ENCODE measurements at regions not wholly inside any gene's neighbourhood (a gene's known extent, or its start where the extent isn't known, plus 50 kb on each side); places are given as distances from the start of the nearest gene placed in this dataset.

DNA sequence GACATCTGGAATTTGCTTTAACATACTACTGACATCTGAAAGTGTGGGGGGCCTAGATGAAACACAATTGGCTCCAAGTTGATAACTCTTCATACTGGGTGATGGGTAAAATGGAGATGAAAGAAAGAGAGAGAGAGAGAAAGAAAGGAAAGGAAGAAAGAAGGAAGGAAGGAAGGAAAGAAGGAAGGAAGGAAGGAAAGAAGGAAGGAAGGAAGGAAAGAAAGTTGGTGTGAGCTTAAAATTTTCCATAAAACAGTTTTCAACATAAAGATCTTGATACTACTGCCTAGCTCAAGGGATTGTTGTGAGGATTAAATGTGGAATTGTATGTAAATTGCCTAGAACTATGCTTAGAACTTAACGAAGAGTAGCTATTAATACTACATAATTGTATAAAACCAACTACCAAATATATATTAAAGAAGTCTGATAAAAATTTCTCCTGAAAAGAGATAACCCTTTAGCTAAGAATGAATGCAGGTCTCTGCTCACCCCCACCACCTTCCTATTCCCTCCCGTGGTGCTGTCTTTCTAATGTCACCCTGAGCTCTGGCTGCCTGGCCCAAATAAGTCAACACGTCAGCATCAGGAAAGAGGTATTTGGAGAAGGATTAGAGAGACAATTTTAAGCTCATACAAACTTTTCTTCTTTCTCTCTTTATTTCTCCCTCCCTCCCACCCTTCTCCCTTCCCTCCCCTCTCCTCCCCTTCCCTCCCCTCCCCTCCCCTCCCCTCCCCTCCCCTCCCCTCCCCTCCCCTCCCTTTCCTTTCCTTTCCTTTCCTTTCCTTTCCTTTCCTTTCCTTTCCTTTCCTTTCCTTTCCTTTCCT is 89.3 kb upstream of the SGIP1 start:
- Histone ChIP-seq H3K27me3 (ENCODE audit: insufficient read depth, low read length) (no peaks in the 10 kb centered on the region), H4K20me1 (ENCODE audit: insufficient read depth, low read length) (no peaks in the 10 kb centered on the region), H3K4me2 (ENCODE audit: low read length) (no peak overlapping the region; the same call in 1 of the 2 replicates), H3K4me3 (ENCODE audit: low read depth, low read length, poor library complexity, severe bottlenecking) (no peak overlapping the region), H3K4me1 (ENCODE audit: insufficient read depth, low read length, severe bottlenecking) (peaks cover 30% of the 10 kb centered on the region), H3K27ac (ENCODE audit: low read depth, low read length, poor library complexity, severe bottlenecking) (peak overlapping the region; percentile 9), H3K9me2 (ENCODE audit: low read depth, low read length) (no peaks in the 10 kb centered on the region), H2AFZ (ENCODE audit: low read length) (no peak overlapping the region), H3F3A (ENCODE audit: insufficient read depth, low read length) (no peaks in the 10 kb centered on the region), H3K79me2 (ENCODE audit: insufficient read depth, low read length) (no peaks in the 10 kb centered on the region), H3K9me3 (ENCODE audit: low read length) (no peaks in the 10 kb centered on the region), H3K36me3 (ENCODE audit: insufficient read depth, low read length) (no peaks in the 10 kb centered on the region), H3K9ac (ENCODE audit: low read length) (no peak overlapping the region)
- TF ChIP-seq EZH2 (IDR thresholded peaks at IDR 0.05; ENCODE audit: borderline replicate concordance, low read length) (no peak), CTCF (IDR thresholded peaks at IDR 0.05; ENCODE audit: low read length) (no peak)

DNA sequence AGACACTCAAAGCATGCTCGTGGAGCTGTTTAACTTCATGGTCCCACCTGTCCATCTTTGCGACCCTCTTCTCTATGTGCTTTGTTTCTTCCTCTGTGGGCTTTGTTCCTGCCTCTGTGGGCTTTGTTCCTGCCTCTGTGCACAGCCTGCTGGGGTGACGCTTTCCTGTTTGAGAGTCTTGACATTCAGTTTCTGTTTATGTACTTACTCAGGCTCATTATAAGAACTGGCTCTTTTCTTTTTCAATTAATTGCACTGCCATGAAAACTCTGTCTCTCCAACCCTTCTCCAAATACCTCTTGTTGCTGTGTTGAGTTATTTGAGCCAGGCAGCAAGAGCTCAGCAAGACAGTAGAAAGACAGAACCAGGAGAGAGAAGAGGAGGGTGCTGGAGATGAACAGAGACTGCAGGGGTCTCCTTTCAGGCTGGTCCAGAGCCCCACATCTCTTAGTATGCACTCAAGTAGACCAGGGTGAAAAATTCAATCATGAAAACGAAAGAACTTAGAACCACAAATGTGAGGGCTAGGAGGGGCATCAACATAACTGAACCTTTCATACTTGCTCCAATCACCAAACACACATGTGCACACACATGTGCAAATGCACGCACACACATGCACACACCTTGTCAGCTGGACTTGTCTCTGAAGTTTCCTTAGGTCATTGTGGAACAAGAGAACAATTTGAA is 88.3 kb upstream of the SGIP1 start:
- Histone ChIP-seq H4K20me1 (ENCODE audit: insufficient read depth, low read length) (no peaks in the 10 kb centered on the region), H3K9ac (ENCODE audit: low read length) (peak overlapping the region; percentile 30; the same call in 1 of the 2 replicates), H3K9me3 (ENCODE audit: low read length) (no peaks in the 10 kb centered on the region), H3F3A (ENCODE audit: insufficient read depth, low read length) (no peaks in the 10 kb centered on the region), H3K4me3 (ENCODE audit: low read depth, low read length, poor library complexity, severe bottlenecking) (no peak overlapping the region), H3K27ac (ENCODE audit: low read depth, low read length, poor library complexity, severe bottlenecking) (peak overlapping the region; percentile 75), H3K9me2 (ENCODE audit: low read depth, low read length) (no peaks in the 10 kb centered on the region), H3K36me3 (ENCODE audit: insufficient read depth, low read length) (no peaks in the 10 kb centered on the region), H3K4me2 (ENCODE audit: low read length) (peak overlapping the region; percentile 53), H3K4me1 (ENCODE audit: insufficient read depth, low read length, severe bottlenecking) (peaks cover 25% of the 10 kb centered on the region), H2AFZ (ENCODE audit: low read length) (peak overlapping the region; percentile 85), H3K27me3 (ENCODE audit: insufficient read depth, low read length) (no peaks in the 10 kb centered on the region), H3K79me2 (ENCODE audit: insufficient read depth, low read length) (no peaks in the 10 kb centered on the region)
- TF ChIP-seq EZH2 (IDR thresholded peaks at IDR 0.05; ENCODE audit: borderline replicate concordance, low read length), result no peak
- TF ChIP-seq CTCF (IDR thresholded peaks at IDR 0.05; ENCODE audit: low read length), result no peak

DNA sequence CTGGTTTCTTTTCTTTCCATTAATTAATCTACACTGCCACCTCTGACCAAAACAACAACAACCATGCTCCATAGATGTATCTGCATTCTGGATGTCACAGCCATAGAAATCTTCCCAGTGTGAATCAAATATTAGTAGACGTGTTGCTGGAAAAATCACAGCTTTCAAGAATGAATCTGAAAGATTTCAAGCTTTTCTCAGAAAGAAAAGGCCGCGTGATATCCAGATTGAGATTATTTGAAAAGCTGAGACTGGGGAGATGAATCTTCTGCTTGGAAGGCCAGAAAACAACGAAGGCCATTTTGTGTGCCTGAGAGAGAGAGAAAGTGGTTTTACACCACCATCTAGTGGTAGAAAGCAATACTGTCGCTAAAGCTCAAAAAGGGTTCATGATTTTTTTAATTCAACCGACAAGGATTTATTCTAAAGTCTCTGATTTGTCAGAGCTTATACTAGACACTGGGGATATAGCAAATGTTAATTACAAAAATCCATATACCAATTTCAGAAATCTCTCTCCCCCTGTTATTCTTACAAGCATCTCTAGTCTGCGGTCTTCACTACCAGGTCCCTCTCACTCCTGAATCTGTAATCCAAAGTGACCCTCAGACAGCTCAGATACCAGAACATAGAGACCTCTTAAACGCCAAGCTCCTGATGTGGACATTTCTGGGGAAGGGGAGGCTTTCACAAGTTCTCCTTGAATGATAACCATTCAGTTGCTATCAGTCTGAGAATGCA is 87.5 kb upstream of the SGIP1 start:
- Histone ChIP-seq H3K9me2 (ENCODE audit: low read depth, low read length) (no peaks in the 10 kb centered on the region), H3K4me2 (ENCODE audit: low read length) (peak overlapping the region; percentile 53; the same call in 1 of the 2 replicates), H3K36me3 (ENCODE audit: insufficient read depth, low read length) (no peaks in the 10 kb centered on the region), H3F3A (ENCODE audit: insufficient read depth, low read length) (no peaks in the 10 kb centered on the region), H3K4me1 (ENCODE audit: insufficient read depth, low read length, severe bottlenecking) (peaks cover 25% of the 10 kb centered on the region), H3K27ac (ENCODE audit: low read depth, low read length, poor library complexity, severe bottlenecking) (peak overlapping the region; percentile 75), H3K27me3 (ENCODE audit: insufficient read depth, low read length) (no peaks in the 10 kb centered on the region), H4K20me1 (ENCODE audit: insufficient read depth, low read length) (no peaks in the 10 kb centered on the region), H3K9ac (ENCODE audit: low read length) (peak overlapping the region; percentile 30; the same call in 1 of the 2 replicates), H3K9me3 (ENCODE audit: low read length) (no peaks in the 10 kb centered on the region), H3K4me3 (ENCODE audit: low read depth, low read length, poor library complexity, severe bottlenecking) (no peak overlapping the region), H3K79me2 (ENCODE audit: insufficient read depth, low read length) (no peaks in the 10 kb centered on the region), H2AFZ (ENCODE audit: low read length) (peak overlapping the region; percentile 85)
- peak; percentile 72 for TF ChIP-seq CTCF (IDR thresholded peaks at IDR 0.05; ENCODE audit: low read length)
- TF ChIP-seq EZH2 (IDR thresholded peaks at IDR 0.05; ENCODE audit: borderline replicate concordance, low read length), result no peak

Measured in OCI-LY1 (cell line).